HFFc6 (cell line): ENCODE measurements at regions not wholly inside any gene's neighbourhood (a gene's known extent, or its start where the extent isn't known, plus 50 kb on each side); places are given as distances from the start of the nearest gene placed in this dataset.

Experiments used
- DNase-seq: peaks from one replicate; pipeline ENCODE4 v3.0.0-alpha.2; 2018
- H3K27ac Mint-ChIP-seq: 2 replicates; pipeline ENCODE4 v1.8.0; 2020; ENCODE audit warnings: mild to moderate bottlenecking, mixed read lengths
- H3K27me3 Mint-ChIP-seq: 2 replicates; pipeline ENCODE4 v1.8.0; 2021; ENCODE audit warnings: mild to moderate bottlenecking, moderate library complexity, mixed read lengths; ENCODE audit not compliant: insufficient read depth
- H3K36me3 Mint-ChIP-seq: 2 replicates; pipeline ENCODE4 v1.8.0; 2021; ENCODE audit warnings: low read depth, mixed read lengths
- H3K4me1 Mint-ChIP-seq: 2 replicates; pipeline ENCODE4 v1.8.0; 2020; ENCODE audit warnings: low read depth, mixed read lengths
- H3K4me3 Mint-ChIP-seq: 2 replicates; pipeline ENCODE4 v1.8.0; 2020; ENCODE audit warnings: mild to moderate bottlenecking, moderate library complexity, mixed read lengths
- H3K9me3 Mint-ChIP-seq: 2 replicates; pipeline ENCODE4 v1.8.0; 2020; ENCODE audit warnings: mild to moderate bottlenecking, mixed read lengths
- TF ChIP-seq, protein P1 (sequence below): fragments of 200-600 bp; sonication (generic); IDR thresholded peaks from 2 replicates; pipeline ENCODE4 v1.5.0; 2021; ENCODE audit warnings: antibody characterized with exemption, mild to moderate bottlenecking

- Mint-ChIP-seq H3K27ac (no peak overlapping the region), H3K4me3 (no peak overlapping the region), H3K9me3 (no peaks in the 10 kb centered on the region), H3K4me1 (peaks cover 40% of the 10 kb centered on the region), H3K36me3 (no peaks in the 10 kb centered on the region), H3K27me3 (peaks cover 4% of the 10 kb centered on the region)
- TF ChIP-seq, protein P1, sequence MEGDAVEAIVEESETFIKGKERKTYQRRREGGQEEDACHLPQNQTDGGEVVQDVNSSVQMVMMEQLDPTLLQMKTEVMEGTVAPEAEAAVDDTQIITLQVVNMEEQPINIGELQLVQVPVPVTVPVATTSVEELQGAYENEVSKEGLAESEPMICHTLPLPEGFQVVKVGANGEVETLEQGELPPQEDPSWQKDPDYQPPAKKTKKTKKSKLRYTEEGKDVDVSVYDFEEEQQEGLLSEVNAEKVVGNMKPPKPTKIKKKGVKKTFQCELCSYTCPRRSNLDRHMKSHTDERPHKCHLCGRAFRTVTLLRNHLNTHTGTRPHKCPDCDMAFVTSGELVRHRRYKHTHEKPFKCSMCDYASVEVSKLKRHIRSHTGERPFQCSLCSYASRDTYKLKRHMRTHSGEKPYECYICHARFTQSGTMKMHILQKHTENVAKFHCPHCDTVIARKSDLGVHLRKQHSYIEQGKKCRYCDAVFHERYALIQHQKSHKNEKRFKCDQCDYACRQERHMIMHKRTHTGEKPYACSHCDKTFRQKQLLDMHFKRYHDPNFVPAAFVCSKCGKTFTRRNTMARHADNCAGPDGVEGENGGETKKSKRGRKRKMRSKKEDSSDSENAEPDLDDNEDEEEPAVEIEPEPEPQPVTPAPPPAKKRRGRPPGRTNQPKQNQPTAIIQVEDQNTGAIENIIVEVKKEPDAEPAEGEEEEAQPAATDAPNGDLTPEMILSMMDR, result no peak
- DNase-seq, result no peak
These were observed 254.1 kb downstream of the TSN start for GRCh38 chr2:122009561-122009960.

DNA sequence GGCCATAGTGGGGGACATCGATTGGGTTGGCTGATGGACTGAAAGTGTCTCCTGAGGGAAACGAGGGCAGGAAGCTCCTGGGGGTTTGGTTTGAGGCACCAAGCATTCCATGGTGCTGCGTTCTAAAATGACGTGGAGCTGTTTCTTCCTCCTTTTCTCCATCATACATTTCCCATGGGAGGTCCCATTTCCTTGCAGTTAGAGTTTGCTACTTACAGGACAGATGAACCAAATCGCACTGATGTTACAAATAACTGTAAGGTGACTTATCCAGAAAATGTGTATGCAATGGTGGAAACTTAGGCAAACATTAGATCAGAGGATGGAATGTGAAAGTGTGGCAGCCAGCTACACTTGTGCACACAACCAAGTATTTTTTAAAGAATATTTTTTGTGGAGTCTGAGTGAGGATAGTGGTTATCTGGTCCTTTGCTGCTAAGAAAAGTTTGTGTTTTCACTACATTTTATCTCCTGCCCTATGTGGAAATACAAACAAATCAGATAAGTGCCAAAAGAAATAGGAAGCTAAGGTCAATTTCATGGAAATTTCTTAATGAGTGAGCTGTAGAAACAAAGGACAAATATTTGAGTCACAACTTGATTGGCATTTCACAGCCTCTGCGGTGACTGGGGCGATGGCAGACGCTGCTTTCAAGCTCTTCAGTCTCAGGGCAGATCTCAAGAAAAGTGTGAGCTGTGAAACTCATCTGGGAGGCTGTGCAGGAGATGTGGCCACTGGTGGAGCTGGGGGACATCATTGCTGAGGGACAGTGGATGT lies 256.2 kb downstream of the TSN start:
- peak overlapping the region; percentile 61 for H3K4me3 Mint-ChIP-seq
- H3K9me3 Mint-ChIP-seq, result no peaks in the 10 kb centered on the region
- TF ChIP-seq, protein P1, result no peak
- peaks cover 4% of the 10 kb centered on the region for H3K27me3 Mint-ChIP-seq
- H3K4me1 Mint-ChIP-seq, result peaks cover 38% of the 10 kb centered on the region
- peak overlapping the region; percentile 72 for H3K27ac Mint-ChIP-seq
- no peaks in the 10 kb centered on the region for H3K36me3 Mint-ChIP-seq
- DNase-seq, result peak; percentile 47

DNA sequence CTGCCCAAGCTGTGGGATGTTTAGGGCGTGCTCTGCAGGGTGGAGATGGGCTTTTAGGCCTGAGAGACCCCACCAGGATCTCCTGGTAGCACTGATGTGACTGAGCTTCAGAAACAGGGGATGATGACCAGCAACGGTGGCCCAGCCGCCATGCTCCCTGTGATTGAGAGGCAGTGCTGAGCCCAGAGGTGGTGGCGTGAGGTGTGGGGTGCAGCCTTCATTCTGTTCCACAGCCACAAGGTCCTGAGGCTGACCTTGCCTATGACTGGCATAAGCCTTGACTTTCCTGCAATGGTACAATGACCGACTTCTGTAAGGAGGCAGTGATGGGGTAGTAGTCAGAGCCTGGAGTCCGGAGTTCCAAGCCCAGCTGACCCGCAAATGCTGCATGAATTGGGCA lies 263.3 kb downstream of the TSN start:
- H3K27me3 Mint-ChIP-seq, result peaks cover 3% of the 10 kb centered on the region
- no peak overlapping the region for H3K27ac Mint-ChIP-seq
- TF ChIP-seq, protein P1, result no peak
- no peak overlapping the region for H3K4me3 Mint-ChIP-seq
- peaks cover 8% of the 10 kb centered on the region; the same call in 1 of the 2 replicates for H3K4me1 Mint-ChIP-seq
- DNase-seq, result no peak
- no peaks in the 10 kb centered on the region for H3K36me3 Mint-ChIP-seq
- no peaks in the 10 kb centered on the region for H3K9me3 Mint-ChIP-seq

DNA sequence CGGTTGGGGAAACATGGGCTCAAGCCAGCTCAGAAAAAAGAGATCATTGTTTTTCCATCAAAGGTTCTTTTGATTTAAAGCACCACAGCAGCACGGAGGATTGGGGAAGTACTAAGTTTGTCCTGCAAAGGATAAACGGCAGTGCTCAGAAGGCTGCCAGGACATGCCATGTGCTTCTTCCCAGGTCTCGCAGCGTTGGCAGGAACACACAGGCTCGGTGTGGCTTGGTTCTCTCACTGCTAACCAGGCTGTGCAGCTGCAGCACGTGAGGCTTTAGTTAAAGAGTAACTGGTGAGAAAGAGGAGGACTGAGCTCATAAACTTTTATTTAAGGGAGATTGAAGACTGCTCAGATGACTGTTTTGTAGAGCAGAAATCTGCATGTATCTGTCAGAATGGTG lies 264.3 kb downstream of the TSN start:
- Mint-ChIP-seq H3K9me3 (no peaks in the 10 kb centered on the region), H3K27ac (no peak overlapping the region), H3K4me3 (no peak overlapping the region), H3K27me3 (peaks cover 3% of the 10 kb centered on the region), H3K36me3 (no peaks in the 10 kb centered on the region), H3K4me1 (peaks cover 8% of the 10 kb centered on the region; the same call in 1 of the 2 replicates)
- DNase-seq, result no peak
- TF ChIP-seq, protein P1, result no peak

GRCh38 chr2:122020377-122020776 lies 264.9 kb downstream of the TSN start:
- Mint-ChIP-seq H3K27ac (no peak overlapping the region), H3K4me3 (no peak overlapping the region), H3K4me1 (peaks cover 9% of the 10 kb centered on the region), H3K36me3 (no peaks in the 10 kb centered on the region), H3K9me3 (no peaks in the 10 kb centered on the region), H3K27me3 (peaks cover 3% of the 10 kb centered on the region)
- TF ChIP-seq, protein P1, result no peak
- DNase-seq, result no peak
